ENCODE measurements at regions not wholly inside any gene's neighbourhood (a gene's known extent, or its start where the extent isn't known, plus 50 kb on each side); places are given as distances from the start of the nearest gene placed in this dataset.

- no peak overlapping the region for H2AFZ ChIP-seq (ENCODE audit: low read depth, low read length)
- no peak overlapping the region for H3K4me3 ChIP-seq
- no peak for FAIRE-seq
- H4K20me1 ChIP-seq (replicated peaks; ENCODE audit: control insufficient read depth, insufficient read depth, low read length) = no peaks in the 10 kb centered on the region
- H3K27me3 ChIP-seq (ENCODE audit: control insufficient read depth in 2 of 2, insufficient read depth in 2 of 2, low read length in 2 of 2) = no peaks in the 10 kb centered on the region
- no peaks in the 10 kb centered on the region for H3K79me2 ChIP-seq (ENCODE audit: control insufficient read depth, insufficient read depth, low read length)
- no peaks in the 10 kb centered on the region for H3K9me1 ChIP-seq (ENCODE audit: control insufficient read depth, insufficient read depth, low read length)
- in situ Hi-C loops (cut with MboI) = no loop called here
- no peak overlapping the region for H3K9ac ChIP-seq (ENCODE audit: insufficient read depth in 1 of 2, low read depth in 2 of 2, low read length in 2 of 2)
- no TSS peak for BruUV-seq (replicated peaks)
- H3K4me1 ChIP-seq (replicated peaks in 1 of 2; ENCODE audit: control insufficient read depth in 2 of 2, insufficient read depth in 2 of 2, low read length in 2 of 2) = no peaks in the 10 kb centered on the region
- ChIA-PET POLR2A (no interaction called here), CTCF (ENCODE audit: low intra/inter-chr PET ratio) (no interaction called here)
- no peaks in the 10 kb centered on the region; the same call in 1 of the 2 replicates for H3K9me3 ChIP-seq (replicated peaks; ENCODE audit: control insufficient read depth, insufficient read depth, low read depth, low read length)
- TF ChIP-seq ZNF174 (CRISPR knock-in tag; IDR thresholded peaks at IDR 0.05) = no peak
- TF ChIP-seq SMARCE1 (IDR thresholded peaks at IDR 0.05) = no peak
- no peak for TF ChIP-seq FOXK2 (conservative IDR thresholded peaks at IDR 0.05 in 1 of 2, IDR thresholded peaks at IDR 0.05 in 1 of 2; ENCODE audit: low read depth in 2 of 2)
- TF ChIP-seq ZNF217 (CRISPR knock-in tag; IDR thresholded peaks at IDR 0.05) = no peak
- TF ChIP-seq SIX5 (IDR thresholded peaks at IDR 0.05; ENCODE audit: borderline replicate concordance in 1 of 2, insufficient read depth in 1 of 2, low read depth in 1 of 2, low read length in 2 of 2) = no peak
- intact Hi-C loops (cut with micrococcal nuclease) = no loop called here
- no peak overlapping the region for H3K4me2 ChIP-seq (ENCODE audit: insufficient read depth, low read length)
- H3K36me3 ChIP-seq (ENCODE audit: control insufficient read depth, insufficient read depth, low read length) = no peaks in the 10 kb centered on the region
- no peak for DNase-seq (ENCODE audit: extremely low read depth in 1 of 4, low spot score in 3 of 4)
- no peak for ATAC-seq
- H3K27ac ChIP-seq (ENCODE audit: extremely low read depth, low read depth, low read length) = no peak overlapping the region
These were observed 738.2 kb downstream of the CD109 start for GRCh38 chr6:74434171-74434570.

GRCh38 chr6:74431873-74432580 is 736.0 kb downstream of the CD109 start:
- FAIRE-seq = no peak
- Histone ChIP-seq H3K27ac (ENCODE audit: extremely low read depth, low read depth, low read length) (no peak overlapping the region), H3K27me3 (ENCODE audit: control insufficient read depth in 2 of 2, insufficient read depth in 2 of 2, low read length in 2 of 2) (no peaks in the 10 kb centered on the region), H4K20me1 (replicated peaks; ENCODE audit: control insufficient read depth, insufficient read depth, low read length) (no peaks in the 10 kb centered on the region), H3K4me3 (no peak overlapping the region), H3K4me2 (ENCODE audit: insufficient read depth, low read length) (no peak overlapping the region), H2AFZ (ENCODE audit: low read depth, low read length) (no peak overlapping the region), H3K36me3 (ENCODE audit: control insufficient read depth, insufficient read depth, low read length) (no peaks in the 10 kb centered on the region), H3K4me1 (replicated peaks in 1 of 2; ENCODE audit: control insufficient read depth in 2 of 2, insufficient read depth in 2 of 2, low read length in 2 of 2) (no peaks in the 10 kb centered on the region), H3K9me3 (replicated peaks; ENCODE audit: control insufficient read depth, insufficient read depth, low read depth, low read length) (no peaks in the 10 kb centered on the region; the same call in 1 of the 2 replicates), H3K79me2 (ENCODE audit: control insufficient read depth, insufficient read depth, low read length) (no peaks in the 10 kb centered on the region), H3K9ac (ENCODE audit: insufficient read depth in 1 of 2, low read depth in 2 of 2, low read length in 2 of 2) (no peak overlapping the region), H3K9me1 (ENCODE audit: control insufficient read depth, insufficient read depth, low read length) (no peaks in the 10 kb centered on the region)
- BruUV-seq (replicated peaks) = no TSS peak
- no peak for DNase-seq (ENCODE audit: extremely low read depth in 1 of 4, low spot score in 3 of 4)
- ATAC-seq = no peak
- in situ Hi-C loops (cut with MboI) = no loop called here
- no peak for TF ChIP-seq ARID2 (IDR thresholded peaks at IDR 0.05)
- TF ChIP-seq ZNF134 (CRISPR knock-in tag; conservative IDR thresholded peaks at IDR 0.05) = no peak
- WGBS (ENCODE audit: insufficient coverage, low coverage, missing lambda C conversion rate) = 1% methylated on average over 3 of the region's 3 CpGs
- POLR2A ChIA-PET = no interaction called here
- CTCF ChIA-PET (ENCODE audit: low intra/inter-chr PET ratio) = no interaction called here
- intact Hi-C loops (cut with micrococcal nuclease) = no loop called here

Measured in K562 (cell line).